ENCODE measurements at regions not wholly inside any gene's neighbourhood (a gene's known extent, or its start where the extent isn't known, plus 50 kb on each side); places are given as distances from the start of the nearest gene placed in this dataset.
A peak's percentile ranks its signal among the peaks of the same experiment; 100 is the strongest.
"Not testable (repeated sequence)": the region's sequence is repeated elsewhere in the genome, so short reads cannot be mapped to it uniquely, and the experiment has no call there.

DNA sequence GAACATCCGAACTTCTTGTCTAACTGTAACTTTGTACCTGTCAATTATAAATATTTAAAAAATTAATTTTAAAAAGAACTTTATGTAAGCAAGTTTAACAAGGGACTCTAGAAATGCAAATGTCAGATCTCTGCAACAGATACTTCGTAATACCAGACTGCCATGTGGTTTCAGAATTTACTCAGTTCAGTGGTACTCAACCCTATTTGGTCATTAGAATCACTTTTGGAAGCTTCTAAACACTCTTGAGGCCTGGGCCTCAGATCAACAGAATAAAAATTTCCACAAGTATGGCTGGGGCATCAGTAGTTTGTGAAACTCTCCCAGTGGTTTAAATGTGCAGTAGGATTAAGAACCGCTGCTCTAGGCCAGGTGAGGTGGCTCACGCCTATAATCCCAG, 139.5 kb upstream of the SMYD2 start:
- DNase-seq = no peak

DNA sequence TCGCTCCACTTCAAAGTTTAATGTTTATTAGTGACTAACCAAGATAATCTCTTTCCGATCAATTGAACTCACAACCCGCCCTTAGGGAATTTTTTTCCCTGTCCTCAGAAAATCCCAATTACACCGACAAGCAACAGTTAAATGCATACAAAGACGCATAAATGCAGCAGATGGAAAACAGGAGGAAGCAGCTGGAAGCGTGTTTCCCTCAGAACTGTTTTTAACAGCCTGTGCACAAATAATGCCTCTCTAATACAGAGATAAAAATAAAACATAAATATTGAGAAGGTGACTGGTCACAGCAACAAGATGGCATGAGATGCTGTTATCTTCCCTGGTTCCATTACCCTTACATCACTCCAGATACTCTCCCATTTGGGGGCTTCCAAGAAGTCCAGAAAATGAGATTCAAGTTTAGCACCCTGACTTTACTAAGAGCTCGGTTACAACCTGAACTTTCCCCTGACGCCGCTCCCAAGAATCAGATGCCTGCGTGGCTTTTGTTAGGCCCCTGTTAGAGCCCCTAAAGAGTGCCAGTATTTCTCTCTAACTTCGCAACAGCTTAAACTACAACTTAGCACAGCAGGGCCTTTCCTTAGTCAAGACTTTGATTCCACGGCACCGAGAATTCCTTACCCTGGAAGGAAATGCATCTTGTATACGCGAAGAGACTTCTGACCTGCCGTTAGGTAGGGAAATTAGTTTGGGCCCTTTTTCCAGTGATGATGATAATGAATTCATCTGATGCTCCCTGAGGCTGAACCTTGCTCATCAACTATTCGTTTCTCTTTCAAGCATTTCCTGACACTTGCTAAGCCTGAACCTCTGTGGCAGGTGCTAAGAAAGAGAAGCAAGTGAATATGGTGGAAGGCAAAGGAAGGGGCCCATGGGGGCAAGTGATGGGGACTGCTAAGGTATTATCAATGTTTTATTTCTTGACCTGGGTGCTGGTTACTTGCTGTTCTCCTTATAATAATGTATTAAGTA, 137.7 kb upstream of the SMYD2 start:
- no peak for DNase-seq

DNA sequence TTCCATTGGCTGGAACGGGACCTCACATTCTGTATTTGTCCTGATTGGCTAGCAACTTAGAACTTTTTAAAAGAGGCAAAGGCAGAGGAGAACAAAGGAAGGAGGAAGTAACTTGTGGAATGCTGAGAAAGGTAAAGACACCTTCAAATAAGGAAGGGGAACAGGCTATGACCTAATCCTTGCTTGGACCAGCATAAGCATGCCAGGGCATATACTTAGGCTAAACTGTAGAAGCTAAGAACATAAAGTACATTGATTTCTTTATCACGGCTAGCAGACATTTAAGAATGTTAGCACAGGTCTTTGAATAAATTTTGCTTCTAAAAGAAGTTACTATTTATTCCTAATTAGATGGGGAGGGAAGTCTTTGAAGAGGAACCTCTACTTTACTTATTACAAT, 136.4 kb upstream of the SMYD2 start:
- DNase-seq = not testable (repeated sequence)

DNA sequence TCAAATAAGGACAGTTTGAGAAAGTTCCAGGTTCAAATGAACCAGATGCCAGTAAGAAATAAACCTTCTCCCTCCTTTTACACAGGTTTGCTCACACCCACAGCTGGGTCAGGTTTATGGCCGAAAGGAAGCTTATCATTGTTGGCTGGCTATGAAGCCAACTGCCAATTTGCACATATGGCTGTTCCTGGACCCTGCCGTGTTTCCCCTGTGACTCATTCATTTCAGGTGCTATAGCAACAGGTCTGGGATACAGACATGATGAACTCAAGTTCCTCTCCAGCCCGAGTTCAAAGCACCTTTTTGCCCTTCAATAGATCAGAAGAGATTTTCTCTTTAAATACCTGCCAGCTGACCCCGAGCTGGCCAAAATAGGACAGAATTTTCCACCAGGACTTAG, 134.4 kb upstream of the SMYD2 start:
- no peak for DNase-seq

DNA sequence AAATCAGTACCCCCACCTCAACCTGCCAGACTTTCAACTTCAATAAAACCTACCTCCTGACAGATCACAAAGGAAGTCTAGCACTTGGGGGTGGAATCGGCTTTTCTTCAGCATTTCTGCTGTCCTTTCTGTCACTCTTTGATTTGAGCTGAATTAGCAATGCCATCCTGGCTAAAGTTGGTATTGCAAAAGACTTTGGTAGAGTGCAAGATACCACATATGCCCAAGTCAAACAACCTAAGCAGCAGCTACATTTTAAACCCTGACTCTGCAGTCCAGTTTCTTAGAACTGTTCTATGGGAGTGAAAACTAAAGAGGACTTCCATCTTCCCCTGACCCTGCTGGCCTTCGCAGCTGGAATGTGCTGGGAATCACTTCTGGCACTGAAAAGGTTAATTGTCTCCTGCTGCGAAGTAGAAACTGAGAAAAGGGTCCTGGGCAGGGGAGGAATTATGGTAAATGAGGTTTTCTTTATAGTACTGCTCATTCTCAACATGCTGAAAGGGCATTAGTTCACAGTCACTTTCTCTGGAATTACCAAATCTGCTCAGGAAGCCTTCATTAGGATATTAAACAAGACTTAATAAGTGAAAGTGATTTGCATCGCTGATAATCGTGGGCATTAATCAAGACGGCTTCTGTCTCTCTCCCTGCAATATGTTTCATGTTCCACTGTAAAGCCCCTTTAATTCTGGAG, 126.2 kb upstream of the SMYD2 start:
- DNase-seq = no peak

DNA sequence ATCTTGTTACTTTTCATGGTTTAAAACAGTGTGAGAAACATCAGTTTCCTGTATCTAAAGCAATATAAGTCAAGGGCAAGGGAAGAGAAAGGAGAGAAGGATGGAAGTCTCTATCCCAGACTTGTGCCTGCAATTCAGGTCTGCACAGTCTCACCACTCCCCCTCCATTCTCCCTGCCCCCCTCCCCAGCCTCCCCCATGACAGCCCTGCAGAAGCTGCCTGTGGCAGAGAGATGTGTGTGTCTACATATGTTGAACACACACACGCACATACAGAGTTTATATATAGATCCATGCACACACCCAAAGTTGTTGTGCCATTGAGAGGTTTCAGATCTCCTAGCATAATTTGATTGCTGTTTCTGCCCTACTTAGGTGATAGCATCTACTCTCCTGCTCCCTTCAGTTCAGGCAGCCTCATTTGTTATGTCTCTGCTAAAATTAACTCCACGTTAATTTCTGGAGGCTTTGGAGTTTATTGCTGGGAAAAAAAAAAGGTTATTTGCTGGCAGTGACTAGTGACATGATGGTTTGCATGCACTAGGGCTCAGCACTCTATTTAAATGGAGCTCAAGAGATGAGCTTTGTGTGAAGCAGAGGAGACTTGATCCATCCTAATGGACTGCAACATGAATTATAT, 124.9 kb upstream of the SMYD2 start:
- DNase-seq = no peak

DNA sequence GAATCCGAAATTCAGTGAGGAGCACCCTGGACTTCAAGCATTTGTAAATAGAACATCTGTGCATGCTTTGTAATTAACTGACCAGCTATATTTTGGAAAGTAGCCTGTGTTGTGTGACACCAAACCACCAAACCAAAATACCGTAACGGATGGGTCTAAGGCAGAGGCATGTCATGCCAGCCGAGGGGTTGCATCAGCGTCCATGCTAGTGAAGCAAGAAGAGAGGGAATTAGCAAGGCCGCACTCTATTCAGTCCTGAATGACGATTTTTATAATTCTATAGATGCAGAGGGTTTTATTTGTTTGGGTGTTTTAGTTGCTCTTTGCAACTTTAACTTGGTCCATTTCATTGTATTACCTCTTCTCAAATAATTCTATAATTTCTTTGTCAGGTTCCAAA, 116.8 kb upstream of the SMYD2 start:
- DNase-seq = no peak

DNA sequence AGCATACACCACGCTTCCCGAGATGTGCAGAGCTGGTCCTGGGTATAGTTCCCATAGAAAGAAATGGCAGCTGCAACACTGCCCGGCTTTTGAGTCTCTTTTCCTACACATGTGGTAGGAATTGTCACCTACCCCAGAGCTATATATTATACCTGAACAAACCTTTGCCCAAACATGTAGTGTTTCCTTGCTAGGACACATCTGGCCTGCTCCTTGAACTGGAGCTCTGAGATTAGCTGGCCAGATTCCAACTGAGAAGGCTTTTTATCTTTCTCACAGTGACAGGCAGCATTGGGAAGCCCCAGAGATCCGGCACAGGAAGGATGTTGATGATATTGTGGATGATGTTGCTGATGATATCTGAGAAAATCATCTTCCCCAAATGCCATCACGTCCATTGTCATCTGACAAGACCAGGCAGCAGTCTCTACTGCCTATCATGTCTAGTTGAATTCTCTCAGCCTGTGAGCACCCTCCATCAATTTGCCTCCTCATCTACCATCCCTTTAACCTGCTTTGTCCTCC, 115.0 kb upstream of the SMYD2 start:
- no peak for DNase-seq

DNA sequence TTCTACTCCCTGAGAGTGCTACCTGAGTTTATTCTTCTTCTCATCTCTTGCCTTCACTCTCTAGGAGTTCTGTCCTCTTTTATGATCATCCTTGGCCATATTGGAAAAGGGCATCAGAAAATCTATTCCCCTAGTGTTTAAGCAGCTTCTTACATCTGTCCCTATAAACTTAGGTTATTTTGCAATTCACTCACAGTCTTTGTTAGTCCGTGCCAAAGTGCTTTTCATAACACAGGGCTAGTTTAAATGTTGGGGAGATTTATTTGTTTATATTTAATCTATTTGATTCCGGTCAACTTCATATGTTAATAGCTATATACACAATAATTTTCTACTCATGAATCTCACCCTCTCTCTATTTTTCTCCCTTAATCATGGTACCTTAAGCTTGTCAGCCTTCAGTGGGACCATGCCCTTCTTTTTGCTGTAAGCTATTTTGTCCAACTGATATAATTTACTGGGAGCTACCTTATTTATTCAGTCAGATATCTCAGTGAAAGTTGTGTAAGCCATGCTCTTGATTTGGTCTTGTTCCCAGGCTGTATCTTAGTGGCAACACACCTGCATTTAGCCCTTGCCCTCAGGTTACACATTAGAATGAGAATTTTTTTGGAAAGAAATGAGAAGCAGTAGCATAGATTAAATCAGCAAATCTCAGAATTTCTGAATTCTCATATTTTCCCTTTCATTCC, 106.3 kb upstream of the SMYD2 start:
- DNase-seq = no peak

DNA sequence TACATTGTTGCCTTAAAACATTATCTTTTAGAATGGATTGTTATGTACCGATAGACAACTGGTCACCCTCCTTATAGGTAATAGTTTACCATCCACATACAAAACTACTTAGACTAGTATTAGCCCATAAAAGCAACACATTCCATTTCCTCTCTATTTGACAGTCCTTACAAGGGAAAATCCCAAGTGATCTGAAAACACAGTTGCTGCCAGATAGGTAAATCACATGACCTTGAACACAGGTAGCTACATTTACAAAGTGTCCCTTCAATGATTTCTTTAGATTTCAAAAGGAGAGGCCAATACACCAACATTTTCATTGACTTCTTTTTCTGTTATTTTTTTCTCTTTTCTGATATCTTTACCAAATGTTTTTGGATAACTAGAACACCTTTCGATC, 102.9 kb upstream of the SMYD2 start:
- no peak for DNase-seq

DNA sequence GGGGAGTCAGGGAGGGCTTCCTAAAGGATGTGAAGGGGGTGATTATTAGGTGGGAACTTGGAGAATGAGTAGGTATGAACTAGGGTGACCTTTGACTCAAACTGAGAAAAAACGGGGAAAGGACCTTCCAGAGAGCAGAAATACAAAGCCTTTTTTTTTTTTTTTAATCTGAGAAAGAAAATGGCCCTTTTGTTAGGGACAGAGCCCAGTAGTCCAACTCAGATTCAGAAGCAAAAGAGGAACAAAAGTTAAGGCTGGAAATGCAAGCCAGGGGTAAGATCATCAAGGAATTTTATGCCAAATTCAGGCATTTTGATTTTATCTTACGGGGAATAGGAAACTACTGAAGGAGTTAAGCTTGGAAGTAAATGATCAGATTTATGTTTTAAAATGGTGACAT, 96.0 kb upstream of the SMYD2 start:
- no peak for DNase-seq

DNA sequence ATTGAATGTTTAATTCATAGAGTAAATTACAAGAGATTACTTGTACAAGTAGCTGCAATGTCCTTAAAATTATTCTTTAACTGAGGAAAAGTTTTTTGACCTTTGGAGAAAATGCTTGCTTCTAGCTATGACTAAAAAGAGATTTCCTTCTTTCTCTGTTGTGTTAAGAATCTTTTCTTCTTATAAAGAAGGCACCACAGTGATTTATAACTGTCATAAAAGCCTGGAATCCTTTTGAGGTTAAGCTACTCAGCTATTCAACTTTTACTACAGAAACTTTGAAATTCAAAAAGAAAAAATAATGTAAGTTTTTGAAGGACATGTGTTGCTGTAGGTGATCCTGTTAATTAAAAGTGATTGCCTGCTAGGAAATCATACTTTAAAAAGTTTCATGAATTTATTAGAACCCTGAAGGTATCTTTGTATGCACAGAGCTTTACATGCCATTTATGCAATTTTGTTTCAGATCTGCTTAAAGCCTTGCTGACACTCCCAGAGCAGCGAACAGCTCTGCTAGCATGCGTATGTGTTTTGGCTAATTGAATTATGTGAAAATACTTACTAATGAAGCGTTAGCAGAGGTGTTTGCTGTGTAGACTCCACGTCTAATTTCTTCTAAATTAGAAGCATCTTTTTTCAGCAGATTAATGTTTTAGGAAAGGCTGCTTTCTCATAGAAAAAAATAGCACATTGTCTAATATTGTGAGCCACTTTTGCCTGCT, 94.7 kb upstream of the SMYD2 start:
- no peak for DNase-seq

DNA sequence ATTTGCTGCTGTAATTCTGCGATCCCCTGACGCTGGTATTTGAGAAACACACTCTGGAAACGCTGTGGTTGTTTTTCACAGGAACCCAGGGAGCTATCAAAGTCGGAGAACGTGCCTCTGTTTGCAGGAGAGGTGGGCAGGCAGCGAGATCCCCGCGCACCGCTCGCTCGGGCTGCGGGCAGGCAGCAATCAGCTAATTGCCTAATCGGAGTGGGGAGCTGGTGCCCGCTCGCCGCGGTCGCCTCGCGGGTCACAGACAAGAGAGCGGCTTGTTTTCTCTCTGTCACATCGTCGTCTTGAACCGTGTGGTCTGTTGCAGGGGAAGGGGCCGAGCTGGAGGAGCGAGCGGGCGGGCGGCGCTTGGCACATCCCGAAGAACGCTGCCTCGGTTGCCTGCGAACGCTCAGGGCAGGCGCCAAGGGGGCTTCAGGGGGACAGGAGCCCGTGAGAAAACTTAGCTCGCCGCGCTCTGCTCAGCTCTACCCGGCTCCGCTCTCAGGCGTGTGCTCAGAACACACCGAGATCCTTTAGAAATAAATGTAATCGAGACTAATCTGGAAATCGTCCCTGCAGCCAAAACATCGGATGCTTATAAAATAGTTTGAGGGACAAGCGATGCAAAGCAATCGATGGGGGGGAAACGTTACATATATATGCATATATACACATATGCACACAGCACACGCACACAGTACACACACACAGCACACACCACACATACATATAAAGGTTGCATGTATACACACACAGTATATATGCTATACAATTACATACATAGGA, 93.6 kb upstream of the SMYD2 start:
- DNase-seq = peak in 11 of 58 donors; percentile 8 to 38 (median 17)

DNA sequence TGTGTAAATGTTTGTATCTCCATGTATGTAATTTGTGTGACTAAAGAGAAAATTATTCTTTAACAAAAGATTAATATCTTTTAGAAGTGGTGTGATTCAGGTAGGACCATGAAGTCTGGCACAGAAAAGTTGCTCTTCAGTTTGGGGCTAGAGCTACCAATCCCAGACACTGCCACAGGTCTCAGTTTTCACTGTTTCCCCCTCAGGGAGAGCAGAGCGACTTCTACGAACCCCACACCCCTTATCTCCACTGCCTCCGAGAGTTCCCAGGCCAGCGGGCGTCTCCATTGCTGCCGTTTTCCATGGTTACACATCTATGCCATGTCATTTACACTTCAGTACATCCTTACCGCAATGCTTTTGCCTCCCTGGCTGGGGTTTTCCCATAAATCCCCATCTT, 93.0 kb upstream of the SMYD2 start:
- no peak for DNase-seq

DNA sequence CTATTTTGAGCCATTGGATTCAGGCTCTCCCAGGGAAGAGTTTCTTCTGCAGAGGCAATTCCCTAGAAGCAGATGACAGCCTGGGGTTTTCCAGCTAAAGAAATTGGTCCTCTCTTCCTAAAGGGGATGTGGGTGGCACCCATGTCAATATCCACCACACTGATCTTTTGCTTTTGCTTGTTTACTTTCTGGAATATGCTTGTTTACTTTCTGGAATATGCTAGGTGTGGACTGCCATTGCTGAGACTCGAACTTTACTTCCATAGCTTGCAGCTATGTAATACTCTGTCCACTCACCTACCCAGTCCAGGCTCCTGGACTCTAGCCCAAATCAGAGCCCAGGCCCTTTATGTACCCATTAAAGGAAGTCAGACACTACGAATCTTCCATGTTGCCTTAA, 92.1 kb upstream of the SMYD2 start:
- DNase-seq = no peak

DNA sequence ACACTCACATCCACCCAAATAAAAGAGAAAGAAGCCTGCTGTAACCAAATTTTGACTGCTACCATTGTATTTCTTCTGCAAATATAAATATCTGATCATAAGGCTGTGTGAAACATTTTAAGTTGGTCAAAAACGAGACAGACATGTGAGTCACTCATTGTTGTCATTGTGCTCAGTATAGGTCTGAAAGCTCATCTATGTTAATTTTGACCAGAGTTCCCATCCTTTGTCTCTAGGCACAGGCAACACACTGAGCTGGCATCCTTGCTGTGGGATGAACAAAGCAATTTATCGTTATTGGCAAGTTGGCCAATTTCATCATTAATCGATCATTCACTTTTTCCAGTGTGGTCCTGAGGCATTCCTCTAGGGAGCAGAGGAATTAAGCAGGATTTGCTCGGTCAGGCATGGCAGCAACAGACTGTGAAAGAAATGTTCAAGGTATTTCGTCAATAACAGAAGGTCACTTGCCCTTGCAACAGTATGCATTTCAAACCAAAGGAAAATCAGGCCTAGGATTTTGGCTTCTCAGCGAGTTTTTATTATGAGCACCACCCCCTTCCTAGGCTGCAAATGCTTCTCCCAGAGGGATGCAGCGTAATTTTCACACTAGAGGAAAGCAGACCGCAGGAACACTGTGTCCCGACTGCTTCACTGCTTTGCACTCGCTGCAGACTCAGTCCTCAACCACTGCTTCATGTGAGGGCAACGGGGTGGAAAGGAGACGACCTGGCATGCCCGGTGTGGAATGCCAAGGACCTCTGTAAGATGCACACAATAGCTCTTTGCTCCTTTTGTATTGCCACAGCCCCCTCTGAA, 87.9 kb upstream of the SMYD2 start:
- no peak for DNase-seq

DNA sequence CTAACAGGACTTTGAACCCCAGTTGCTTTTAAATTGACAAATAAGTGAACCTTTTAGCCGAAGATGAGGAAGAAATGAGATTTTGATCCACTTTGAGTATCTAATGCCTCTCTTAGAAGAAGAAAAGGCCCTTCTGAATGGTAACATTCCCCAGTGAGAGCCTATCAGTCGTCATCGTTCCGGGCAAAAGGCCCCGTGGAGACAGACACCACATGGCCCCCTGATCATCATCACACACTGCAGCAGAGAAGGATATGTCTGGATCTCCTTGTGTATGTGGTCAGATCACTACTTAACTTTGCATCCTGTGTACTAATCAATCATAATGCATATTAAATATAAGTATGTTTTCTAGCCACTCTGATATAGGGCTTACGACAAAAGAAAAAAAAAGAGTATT, 87.3 kb upstream of the SMYD2 start:
- no peak for DNase-seq

DNA sequence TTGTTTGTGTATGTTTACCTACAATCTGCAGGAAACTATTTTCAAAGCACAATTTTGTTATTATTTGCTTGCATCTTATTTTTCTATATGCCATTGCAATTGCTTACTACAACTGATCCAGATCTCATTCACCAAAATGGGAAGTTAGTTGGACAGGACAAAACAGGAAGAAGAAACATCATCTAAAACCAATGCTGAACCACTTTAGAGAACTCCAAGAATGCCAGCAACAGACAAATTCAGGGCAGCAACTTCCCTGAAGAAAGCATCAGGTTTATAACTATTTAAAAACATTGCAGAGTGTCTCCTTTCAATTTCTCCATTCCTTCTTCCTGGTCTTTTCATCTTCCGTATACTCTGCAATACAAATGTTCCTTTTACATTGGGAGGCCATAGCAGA, 82.4 kb upstream of the SMYD2 start:
- peak in 1 of 58 donors; percentile 25 for DNase-seq

DNA sequence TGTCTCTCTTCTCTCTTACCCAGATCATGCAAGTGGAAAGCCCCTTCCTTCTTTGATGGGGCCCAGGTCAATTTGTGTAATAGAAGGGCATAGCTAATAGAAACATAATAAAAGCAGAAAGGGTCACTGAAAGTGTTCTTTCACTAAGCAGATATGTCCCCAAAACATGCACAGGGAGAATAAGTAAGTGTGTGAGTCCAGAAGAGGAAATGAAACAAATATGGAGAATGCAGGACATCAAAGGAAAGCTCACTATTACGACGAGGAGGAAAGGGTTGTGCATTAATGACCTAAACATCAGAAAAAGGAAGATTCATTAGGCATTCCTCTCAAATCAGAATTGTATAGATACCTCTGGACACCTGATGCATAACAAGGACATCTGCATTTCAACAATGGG, 81.4 kb upstream of the SMYD2 start:
- no peak for DNase-seq

All from anterior cingulate cortex (tissue), 58 donors.